Amniotic stem cell (primary cell): ENCODE measurements at regions not wholly inside any gene's neighbourhood (a gene's known extent, or its start where the extent isn't known, plus 50 kb on each side); places are given as distances from the start of the nearest gene placed in this dataset.
"Not testable (repeated sequence)": the region's sequence is repeated elsewhere in the genome, so short reads cannot be mapped to it uniquely, and the experiment has no call there.

Source experiments
- DNase-seq: peaks from one replicate; lab custom pipeline; 2025; lab: John Stamatoyannopoulos, UW

- no peak for DNase-seq
Measured at GRCh38 chr16:72657164-72657563, 390.8 kb downstream of the ZFHX3 start.

GRCh38 chr16:72654535-72654934 lies 393.4 kb downstream of the ZFHX3 start:
- DNase-seq, result no peak

- DNase-seq, result no peak
Measured at GRCh38 chr16:72649254-72649944, 398.5 kb downstream of the ZFHX3 start.

- no peak for DNase-seq
Measured at GRCh38 chr16:72646615-72647014, 401.3 kb downstream of the ZFHX3 start.

GRCh38 chr16:72645538-72645937 lies 402.4 kb downstream of the ZFHX3 start:
- no peak for DNase-seq

GRCh38 chr16:72644911-72645310 lies 403.0 kb downstream of the ZFHX3 start:
- DNase-seq, result no peak

- no peak for DNase-seq
Measured at GRCh38 chr16:72639494-72639893, 408.4 kb downstream of the ZFHX3 start.

- DNase-seq, result peak; percentile 15
Measured at GRCh38 chr16:72637306-72637705, 410.6 kb downstream of the ZFHX3 start.

GRCh38 chr16:72635694-72636093 lies 412.2 kb downstream of the ZFHX3 start:
- no peak for DNase-seq

GRCh38 chr16:72635104-72635503 lies 412.8 kb downstream of the ZFHX3 start:
- DNase-seq, result no peak

- not testable (repeated sequence) for DNase-seq
Measured at GRCh38 chr16:72627182-72627896, 420.6 kb downstream of the ZFHX3 start.

GRCh38 chr16:72626623-72627022 lies 421.3 kb downstream of the ZFHX3 start:
- no peak for DNase-seq

- no peak for DNase-seq
Measured at GRCh38 chr16:72621651-72622050, 426.3 kb downstream of the ZFHX3 start.

GRCh38 chr16:72620853-72621252 lies 427.1 kb downstream of the ZFHX3 start:
- DNase-seq, result no peak

- DNase-seq, result no peak
Measured at GRCh38 chr16:72620348-72620747, 427.6 kb downstream of the ZFHX3 start.

GRCh38 chr16:72615856-72616255 lies 432.1 kb downstream of the ZFHX3 start:
- no peak for DNase-seq

- no peak for DNase-seq
Measured at GRCh38 chr16:72612718-72613117, 435.2 kb downstream of the ZFHX3 start.

GRCh38 chr16:72612256-72612655 lies 435.7 kb downstream of the ZFHX3 start:
- DNase-seq, result no peak

- DNase-seq, result no peak
Measured at GRCh38 chr16:72609933-72610332, 438.0 kb upstream of the PMFBP1 start.

- no peak for DNase-seq
Measured at GRCh38 chr16:72609066-72609465, 437.1 kb upstream of the PMFBP1 start.

- DNase-seq, result no peak
Measured at GRCh38 chr16:72604375-72604774, 432.4 kb upstream of the PMFBP1 start.

- no peak for DNase-seq
Measured at GRCh38 chr16:72602499-72602898, 430.5 kb upstream of the PMFBP1 start.

GRCh38 chr16:72598696-72599095 lies 426.7 kb upstream of the PMFBP1 start:
- DNase-seq, result no peak

GRCh38 chr16:72597938-72598337 lies 426.0 kb upstream of the PMFBP1 start:
- no peak for DNase-seq
